GM03348 (cell line): ENCODE measurements at regions not wholly inside any gene's neighbourhood (a gene's known extent, or its start where the extent isn't known, plus 50 kb on each side); places are given as distances from the start of the nearest gene placed in this dataset.

Experiments used
- DNase-seq: peaks from one replicate; pipeline ENCODE4 v3.0.0; 2012; ENCODE audit warnings: low spot score

- no peak for DNase-seq
Observed at GRCh38 chr16:65497571-65497970, 375.7 kb upstream of the CDH11 start.

GRCh38 chr16:65495106-65495505, 373.2 kb upstream of the CDH11 start:
- DNase-seq, result no peak

- no peak for DNase-seq
Observed at GRCh38 chr16:65494609-65495008, 372.7 kb upstream of the CDH11 start.

GRCh38 chr16:65494080-65494479, 372.2 kb upstream of the CDH11 start:
- DNase-seq, result no peak

GRCh38 chr16:65490286-65490685, 368.4 kb upstream of the CDH11 start:
- DNase-seq, result no peak

GRCh38 chr16:65489531-65490023, 367.7 kb upstream of the CDH11 start:
- DNase-seq, result peak; percentile 11

- DNase-seq, result no peak
Observed at GRCh38 chr16:65487231-65487630, 365.4 kb upstream of the CDH11 start.

- DNase-seq, result no peak
Observed at GRCh38 chr16:65481956-65482355, 360.1 kb upstream of the CDH11 start.

GRCh38 chr16:65480281-65481091, 358.6 kb upstream of the CDH11 start:
- DNase-seq, result no peak

- DNase-seq, result no peak
Observed at GRCh38 chr16:65476448-65476955, 354.6 kb upstream of the CDH11 start.

GRCh38 chr16:65473699-65474098, 351.8 kb upstream of the CDH11 start:
- no peak for DNase-seq

- DNase-seq, result no peak
Observed at GRCh38 chr16:65469116-65469515, 347.3 kb upstream of the CDH11 start.

GRCh38 chr16:65468133-65468532, 346.3 kb upstream of the CDH11 start:
- DNase-seq, result no peak

- DNase-seq, result no peak
Observed at GRCh38 chr16:65463652-65464260, 341.9 kb upstream of the CDH11 start.

GRCh38 chr16:65457084-65457483, 335.2 kb upstream of the CDH11 start:
- no peak for DNase-seq

GRCh38 chr16:65455761-65456160, 333.9 kb upstream of the CDH11 start:
- no peak for DNase-seq

GRCh38 chr16:65453646-65454045, 331.8 kb upstream of the CDH11 start:
- no peak for DNase-seq

- DNase-seq, result no peak
Observed at GRCh38 chr16:65449526-65449925, 327.7 kb upstream of the CDH11 start.

GRCh38 chr16:65446427-65446826, 324.6 kb upstream of the CDH11 start:
- no peak for DNase-seq

GRCh38 chr16:65445313-65446260, 323.7 kb upstream of the CDH11 start:
- DNase-seq, result peak; percentile 31

- no peak for DNase-seq
Observed at GRCh38 chr16:65441501-65441900, 319.6 kb upstream of the CDH11 start.

- no peak for DNase-seq
Observed at GRCh38 chr16:65429504-65430181, 307.8 kb upstream of the CDH11 start.
